HFF-Myc (cell line): ENCODE measurements at regions not wholly inside any gene's neighbourhood (a gene's known extent, or its start where the extent isn't known, plus 50 kb on each side); places are given as distances from the start of the nearest gene placed in this dataset.

Experiments
- DNase-seq: peaks from one replicate; pipeline ENCODE4 v3.0.0-alpha.2; 2011; ENCODE audit warnings: low read depth; ENCODE audit errors: extremely low read depth
- H3K4me3 ChIP-seq: replicated peaks from 2 replicates; pipeline ENCODE4 v1.5.1; 2011; ENCODE audit warnings: low read depth, mild to moderate bottlenecking, control low read depth, low read length
- CTCF ChIP-seq: IDR thresholded peaks from 2 replicates; pipeline ENCODE4 v1.5.1; 2012; ENCODE audit warnings: mild to moderate bottlenecking, low read depth, low read length, control low read depth; ENCODE audit errors: missing control alignments

GRCh38 chr13:109385242-109385560 is 401.2 kb downstream of the IRS2 start:
- no peak overlapping the region for H3K4me3 ChIP-seq
- DNase-seq = no peak
- TF ChIP-seq CTCF = no peak

GRCh38 chr13:109384491-109385241 is 401.7 kb downstream of the IRS2 start:
- H3K4me3 ChIP-seq = no peak overlapping the region
- no peak for TF ChIP-seq CTCF
- DNase-seq = peak; percentile 65

- H3K4me3 ChIP-seq = no peak overlapping the region
- no peak for TF ChIP-seq CTCF
- DNase-seq = no peak
Measured at GRCh38 chr13:109383683-109384082, 402.7 kb downstream of the IRS2 start.

GRCh38 chr13:109381546-109382180 is 404.7 kb downstream of the IRS2 start:
- no peak for TF ChIP-seq CTCF
- peak; percentile 53 for DNase-seq

GRCh38 chr13:109380457-109380856 is 405.9 kb downstream of the IRS2 start:
- no peak overlapping the region for H3K4me3 ChIP-seq
- no peak for DNase-seq
- TF ChIP-seq CTCF = no peak

More at GRCh38 chr13:109381546-109382180, 404.7 kb downstream of the IRS2 start:
- H3K4me3 ChIP-seq = no peak overlapping the region

GRCh38 chr13:109379930-109380329 is 406.5 kb downstream of the IRS2 start:
- no peak overlapping the region for H3K4me3 ChIP-seq
- no peak for TF ChIP-seq CTCF
- DNase-seq = no peak
